ENCODE measurements at regions not wholly inside any gene's neighbourhood (a gene's known extent, or its start where the extent isn't known, plus 50 kb on each side); places are given as distances from the start of the nearest gene placed in this dataset.

- no peak overlapping the region for H3K14ac ChIP-seq (ENCODE audit: low read length in 2 of 2)
- H4K91ac ChIP-seq (ENCODE audit: low read length) = no peak overlapping the region
- H3K4me3 ChIP-seq (ENCODE audit: insufficient read depth in 1 of 2, low read depth in 1 of 2, low read length in 2 of 2) = no peak overlapping the region
- H2BK12ac ChIP-seq (ENCODE audit: low read length in 2 of 2) = no peak overlapping the region
- H3K9ac ChIP-seq (ENCODE audit: low read length) = no peak overlapping the region
- no peaks in the 10 kb centered on the region for H3K27me3 ChIP-seq (ENCODE audit: control insufficient read depth in 1 of 2, insufficient read depth in 1 of 2, low read length in 2 of 2)
- WGBS = 97% methylated on average over 3 of the region's 3 CpGs
- no peak overlapping the region for H3K18ac ChIP-seq (ENCODE audit: low read depth in 1 of 2, low read length in 2 of 2)
- no peak overlapping the region for H2BK5ac ChIP-seq (ENCODE audit: low read depth, low read length, poor library complexity, severe bottlenecking)
- no peak overlapping the region for H3K23ac ChIP-seq (ENCODE audit: low read length in 2 of 2)
- peaks cover 2% of the 10 kb centered on the region for H3K4me1 ChIP-seq (ENCODE audit: control insufficient read depth, insufficient read depth, low read depth, low read length)
- H3K79me1 ChIP-seq (replicated peaks; ENCODE audit: low read length, poor library complexity, severe bottlenecking) = no peaks in the 10 kb centered on the region
- DNase-seq = no peak
- no peak overlapping the region for H3K4me2 ChIP-seq (ENCODE audit: low read length, poor library complexity, severe bottlenecking)
- no peak overlapping the region for H4K8ac ChIP-seq (ENCODE audit: low read length)
- no peak overlapping the region for H3K4ac ChIP-seq (ENCODE audit: low read depth in 1 of 2, low read length in 2 of 2)
- no peaks in the 10 kb centered on the region for H3K36me3 ChIP-seq (ENCODE audit: control insufficient read depth in 1 of 2, insufficient read depth in 2 of 2, low read depth in 1 of 2, low read length in 2 of 2)
- H2AK5ac ChIP-seq (ENCODE audit: low read length, severe bottlenecking) = no peak overlapping the region
- H2BK15ac ChIP-seq (ENCODE audit: low read depth, poor library complexity, severe bottlenecking) = no peak overlapping the region
- H2BK120ac ChIP-seq (ENCODE audit: low read depth, low read length) = no peak overlapping the region
- no peak overlapping the region for H3K27ac ChIP-seq (ENCODE audit: low read length, poor library complexity, severe bottlenecking)
- H2AFZ ChIP-seq (ENCODE audit: low read depth, low read length) = no peak overlapping the region
- no peaks in the 10 kb centered on the region for H3K9me3 ChIP-seq (ENCODE audit: control insufficient read depth, low read length)
Measured at GRCh38 chr7:41201021-41201420, 501.9 kb downstream of the INHBA start.

GRCh38 chr7:41199136-41199535 is 503.8 kb downstream of the INHBA start:
- Histone ChIP-seq H3K4me3 (ENCODE audit: insufficient read depth in 1 of 2, low read depth in 1 of 2, low read length in 2 of 2) (no peak overlapping the region), H2AK5ac (ENCODE audit: low read length, severe bottlenecking) (no peak overlapping the region), H3K27me3 (ENCODE audit: control insufficient read depth in 1 of 2, insufficient read depth in 1 of 2, low read length in 2 of 2) (no peaks in the 10 kb centered on the region), H2AFZ (ENCODE audit: low read depth, low read length) (no peak overlapping the region), H2BK12ac (ENCODE audit: low read length in 2 of 2) (no peak overlapping the region), H3K79me1 (replicated peaks; ENCODE audit: low read length, poor library complexity, severe bottlenecking) (no peaks in the 10 kb centered on the region), H3K18ac (ENCODE audit: low read depth in 1 of 2, low read length in 2 of 2) (no peak overlapping the region), H3K4me2 (ENCODE audit: low read length, poor library complexity, severe bottlenecking) (no peak overlapping the region), H2BK15ac (ENCODE audit: low read depth, poor library complexity, severe bottlenecking) (no peak overlapping the region), H3K27ac (ENCODE audit: low read length, poor library complexity, severe bottlenecking) (no peak overlapping the region), H3K4me1 (ENCODE audit: control insufficient read depth, insufficient read depth, low read depth, low read length) (peaks cover 2% of the 10 kb centered on the region), H3K36me3 (ENCODE audit: control insufficient read depth in 1 of 2, insufficient read depth in 2 of 2, low read depth in 1 of 2, low read length in 2 of 2) (no peaks in the 10 kb centered on the region), H3K14ac (ENCODE audit: low read length in 2 of 2) (no peak overlapping the region), H3K9me3 (ENCODE audit: control insufficient read depth, low read length) (no peaks in the 10 kb centered on the region), H2BK5ac (ENCODE audit: low read depth, low read length, poor library complexity, severe bottlenecking) (no peak overlapping the region), H3K4ac (ENCODE audit: low read depth in 1 of 2, low read length in 2 of 2) (no peak overlapping the region), H4K8ac (ENCODE audit: low read length) (no peak overlapping the region), H3K9ac (ENCODE audit: low read length) (no peak overlapping the region), H4K91ac (ENCODE audit: low read length) (no peak overlapping the region), H3K23ac (ENCODE audit: low read length in 2 of 2) (no peak overlapping the region), H2BK120ac (ENCODE audit: low read depth, low read length) (no peak overlapping the region)
- WGBS = 100% methylated on average over 2 of the region's 3 CpGs
- DNase-seq = no peak

GRCh38 chr7:41198502-41198901 is 504.4 kb downstream of the INHBA start:
- Histone ChIP-seq H3K4me2 (ENCODE audit: low read length, poor library complexity, severe bottlenecking) (no peak overlapping the region), H2BK12ac (ENCODE audit: low read length in 2 of 2) (no peak overlapping the region), H3K4me3 (ENCODE audit: insufficient read depth in 1 of 2, low read depth in 1 of 2, low read length in 2 of 2) (no peak overlapping the region), H4K91ac (ENCODE audit: low read length) (no peak overlapping the region), H3K4ac (ENCODE audit: low read depth in 1 of 2, low read length in 2 of 2) (no peak overlapping the region), H3K23ac (ENCODE audit: low read length in 2 of 2) (no peak overlapping the region), H2AFZ (ENCODE audit: low read depth, low read length) (no peak overlapping the region), H2BK120ac (ENCODE audit: low read depth, low read length) (no peak overlapping the region), H2BK5ac (ENCODE audit: low read depth, low read length, poor library complexity, severe bottlenecking) (no peak overlapping the region), H3K36me3 (ENCODE audit: control insufficient read depth in 1 of 2, insufficient read depth in 2 of 2, low read depth in 1 of 2, low read length in 2 of 2) (no peaks in the 10 kb centered on the region), H3K27me3 (ENCODE audit: control insufficient read depth in 1 of 2, insufficient read depth in 1 of 2, low read length in 2 of 2) (no peaks in the 10 kb centered on the region), H3K4me1 (ENCODE audit: control insufficient read depth, insufficient read depth, low read depth, low read length) (peaks cover 2% of the 10 kb centered on the region), H3K9ac (ENCODE audit: low read length) (no peak overlapping the region), H3K18ac (ENCODE audit: low read depth in 1 of 2, low read length in 2 of 2) (no peak overlapping the region), H3K27ac (ENCODE audit: low read length, poor library complexity, severe bottlenecking) (no peak overlapping the region), H3K79me1 (replicated peaks; ENCODE audit: low read length, poor library complexity, severe bottlenecking) (no peaks in the 10 kb centered on the region), H3K14ac (ENCODE audit: low read length in 2 of 2) (no peak overlapping the region), H3K9me3 (ENCODE audit: control insufficient read depth, low read length) (no peaks in the 10 kb centered on the region), H2AK5ac (ENCODE audit: low read length, severe bottlenecking) (no peak overlapping the region), H4K8ac (ENCODE audit: low read length) (no peak overlapping the region), H2BK15ac (ENCODE audit: low read depth, poor library complexity, severe bottlenecking) (no peak overlapping the region)
- no peak for DNase-seq

GRCh38 chr7:41197769-41198168 is 505.1 kb downstream of the INHBA start:
- no peak overlapping the region for H3K4ac ChIP-seq (ENCODE audit: low read depth in 1 of 2, low read length in 2 of 2)
- H3K23ac ChIP-seq (ENCODE audit: low read length in 2 of 2) = no peak overlapping the region
- H2AFZ ChIP-seq (ENCODE audit: low read depth, low read length) = no peak overlapping the region
- H3K27ac ChIP-seq (ENCODE audit: low read length, poor library complexity, severe bottlenecking) = no peak overlapping the region
- no peak overlapping the region for H3K9ac ChIP-seq (ENCODE audit: low read length)
- no peaks in the 10 kb centered on the region for H3K36me3 ChIP-seq (ENCODE audit: control insufficient read depth in 1 of 2, insufficient read depth in 2 of 2, low read depth in 1 of 2, low read length in 2 of 2)
- no peak overlapping the region for H3K14ac ChIP-seq (ENCODE audit: low read length in 2 of 2)
- H2BK120ac ChIP-seq (ENCODE audit: low read depth, low read length) = no peak overlapping the region
- H2BK15ac ChIP-seq (ENCODE audit: low read depth, poor library complexity, severe bottlenecking) = no peak overlapping the region
- no peaks in the 10 kb centered on the region for H3K27me3 ChIP-seq (ENCODE audit: control insufficient read depth in 1 of 2, insufficient read depth in 1 of 2, low read length in 2 of 2)
- no peak overlapping the region for H3K18ac ChIP-seq (ENCODE audit: low read depth in 1 of 2, low read length in 2 of 2)
- H4K8ac ChIP-seq (ENCODE audit: low read length) = no peak overlapping the region
- H2BK12ac ChIP-seq (ENCODE audit: low read length in 2 of 2) = no peak overlapping the region
- H4K91ac ChIP-seq (ENCODE audit: low read length) = no peak overlapping the region
- WGBS = no CpG with 5 or more reads among the region's 2 CpGs
- no peak overlapping the region for H3K4me2 ChIP-seq (ENCODE audit: low read length, poor library complexity, severe bottlenecking)
- H2BK5ac ChIP-seq (ENCODE audit: low read depth, low read length, poor library complexity, severe bottlenecking) = no peak overlapping the region
- no peaks in the 10 kb centered on the region for H3K4me1 ChIP-seq (ENCODE audit: control insufficient read depth, insufficient read depth, low read depth, low read length)
- no peaks in the 10 kb centered on the region for H3K9me3 ChIP-seq (ENCODE audit: control insufficient read depth, low read length)
- H3K79me1 ChIP-seq (replicated peaks; ENCODE audit: low read length, poor library complexity, severe bottlenecking) = no peaks in the 10 kb centered on the region
- no peak overlapping the region for H2AK5ac ChIP-seq (ENCODE audit: low read length, severe bottlenecking)
- no peak overlapping the region for H3K4me3 ChIP-seq (ENCODE audit: insufficient read depth in 1 of 2, low read depth in 1 of 2, low read length in 2 of 2)
- no peak for DNase-seq

All from mesenchymal stem cell (in vitro differentiated cells and primary cell).